IPS-20b (cell line): ENCODE measurements at regions not wholly inside any gene's neighbourhood (a gene's known extent, or its start where the extent isn't known, plus 50 kb on each side); places are given as distances from the start of the nearest gene placed in this dataset.

Source experiments
- H3K27ac ChIP-seq: one replicate; pipeline ENCODE4 v1.5.1; 2013; ENCODE audit warnings: low read length
- H3K27me3 ChIP-seq: 2 replicates; pipeline ENCODE4 v1.6.1; 2013; ENCODE audit warnings: mild to moderate bottlenecking, low read length, inconsistent platforms; ENCODE audit not compliant: insufficient read depth
- H3K36me3 ChIP-seq: 2 replicates; pipeline ENCODE4 v1.6.1; 2013; ENCODE audit warnings: low read depth, mild to moderate bottlenecking, inconsistent platforms, low read length, moderate library complexity; ENCODE audit not compliant: insufficient read depth
- H3K4me1 ChIP-seq: 2 replicates; pipeline ENCODE4 v1.6.1; 2013; ENCODE audit warnings: mild to moderate bottlenecking, control low read depth, inconsistent platforms, low read length, moderate library complexity; ENCODE audit not compliant: insufficient read depth
- H3K4me3 ChIP-seq: 2 replicates; pipeline ENCODE4 v1.5.1; 2013; ENCODE audit warnings: mild to moderate bottlenecking, low read length, inconsistent platforms
- H3K9ac ChIP-seq: 2 replicates; pipeline ENCODE4 v1.6.1; 2013; ENCODE audit warnings: low read depth, mild to moderate bottlenecking, inconsistent platforms, low read length, moderate library complexity
- H3K9me3 ChIP-seq: 2 replicates; pipeline ENCODE4 v1.6.1; 2013; ENCODE audit warnings: mild to moderate bottlenecking, low read depth, low read length, inconsistent platforms; ENCODE audit not compliant: insufficient read depth

- H3K27ac ChIP-seq = no peak overlapping the region
- no peaks in the 10 kb centered on the region for H3K4me1 ChIP-seq
These were observed 153.0 kb downstream of the GNAI1 start for GRCh38 chr7:80287400-80288174.

DNA sequence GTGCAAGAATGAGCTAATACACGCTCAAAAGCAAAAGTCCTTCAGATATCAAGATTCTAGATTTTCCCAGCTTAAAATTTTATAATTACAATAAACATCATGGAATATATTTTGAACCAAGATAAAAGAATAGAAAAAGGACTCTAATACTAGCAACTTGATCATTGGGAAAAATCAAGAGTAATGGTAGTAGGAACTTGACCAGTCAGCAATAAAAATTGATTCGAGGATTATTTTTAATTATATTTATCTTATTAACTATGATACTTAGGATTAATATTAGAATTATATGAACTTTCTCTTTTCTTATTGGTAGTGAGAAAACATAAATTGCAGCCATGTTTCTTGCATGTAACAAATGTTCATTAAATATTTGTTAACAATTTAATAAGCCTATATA, 152.0 kb downstream of the GNAI1 start:
- Histone ChIP-seq H3K9ac (no peak overlapping the region), H3K9me3 (no peaks in the 10 kb centered on the region), H3K4me3 (no peak overlapping the region), H3K4me1 (no peaks in the 10 kb centered on the region), H3K27ac (no peak overlapping the region), H3K27me3 (no peaks in the 10 kb centered on the region), H3K36me3 (no peaks in the 10 kb centered on the region)

More at GRCh38 chr7:80287400-80288174, 153.0 kb downstream of the GNAI1 start:
- no peak overlapping the region for H3K4me3 ChIP-seq
- no peaks in the 10 kb centered on the region for H3K27me3 ChIP-seq
- H3K9me3 ChIP-seq = no peaks in the 10 kb centered on the region
- no peaks in the 10 kb centered on the region for H3K36me3 ChIP-seq
- no peak overlapping the region for H3K9ac ChIP-seq

GRCh38 chr7:80284855-80285254, 150.2 kb downstream of the GNAI1 start:
- Histone ChIP-seq H3K27me3 (no peaks in the 10 kb centered on the region), H3K9me3 (no peaks in the 10 kb centered on the region), H3K9ac (no peak overlapping the region), H3K27ac (no peak overlapping the region), H3K36me3 (no peaks in the 10 kb centered on the region), H3K4me3 (no peak overlapping the region), H3K4me1 (no peaks in the 10 kb centered on the region)

- H3K9ac ChIP-seq = no peak overlapping the region
- H3K27me3 ChIP-seq = no peaks in the 10 kb centered on the region
- H3K36me3 ChIP-seq = no peaks in the 10 kb centered on the region
- H3K27ac ChIP-seq = no peak overlapping the region
- H3K4me3 ChIP-seq = no peak overlapping the region
- no peaks in the 10 kb centered on the region for H3K9me3 ChIP-seq
- no peaks in the 10 kb centered on the region for H3K4me1 ChIP-seq
These were observed 145.1 kb downstream of the GNAI1 start for GRCh38 chr7:80279760-80280159.

DNA sequence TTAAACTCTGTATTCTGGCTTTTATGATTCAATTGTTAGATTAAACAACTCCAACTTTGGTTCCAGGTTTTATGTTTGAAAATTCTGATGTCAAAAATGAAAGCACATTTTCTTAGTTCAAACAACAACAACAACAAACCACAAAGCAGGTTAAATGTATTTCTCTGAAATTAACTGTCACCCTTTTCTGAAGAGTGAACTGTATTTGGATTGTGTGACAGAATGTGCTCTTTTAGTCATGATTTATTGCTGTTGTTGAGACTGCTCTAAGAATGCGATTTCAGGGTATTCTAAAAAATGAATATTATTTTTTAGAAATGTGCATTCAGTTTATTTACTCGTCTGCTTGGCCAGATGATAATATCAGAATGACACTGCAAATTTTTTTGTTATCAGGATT, 144.1 kb downstream of the GNAI1 start:
- H3K36me3 ChIP-seq = no peaks in the 10 kb centered on the region
- H3K27ac ChIP-seq = no peak overlapping the region
- no peak overlapping the region for H3K4me3 ChIP-seq
- no peaks in the 10 kb centered on the region for H3K9me3 ChIP-seq
- H3K9ac ChIP-seq = no peak overlapping the region
- no peaks in the 10 kb centered on the region for H3K4me1 ChIP-seq
- H3K27me3 ChIP-seq = no peaks in the 10 kb centered on the region

- Histone ChIP-seq H3K27ac (no peak overlapping the region), H3K4me1 (no peaks in the 10 kb centered on the region), H3K36me3 (no peaks in the 10 kb centered on the region), H3K4me3 (no peak overlapping the region), H3K27me3 (no peaks in the 10 kb centered on the region), H3K9me3 (no peaks in the 10 kb centered on the region), H3K9ac (no peak overlapping the region)
These were observed 143.1 kb downstream of the GNAI1 start for GRCh38 chr7:80277434-80278427.
